SK-N-SH treated with all-trans-retinoic acid at 6 μM for 48 hours (cell line): ENCODE measurements at regions not wholly inside any gene's neighbourhood (a gene's known extent, or its start where the extent isn't known, plus 50 kb on each side); places are given as distances from the start of the nearest gene placed in this dataset.

Source experiments
- ARNTL ChIP-seq: fragments of 450-650 bp; formaldehyde crosslinking; IDR thresholded peaks from 2 replicates; pipeline ENCODE4 v1.5.0; 2020; ENCODE audit warnings: low read depth, mild to moderate bottlenecking, moderate library complexity, borderline replicate concordance
- CREB5 ChIP-seq: fragments of 250-450 bp; sonication (Bioruptor Pico); IDR thresholded peaks from 2 replicates; pipeline ENCODE4 v1.5.1; 2020; ENCODE audit warnings: low read depth, mild to moderate bottlenecking, moderate library complexity
- CSDC2 ChIP-seq: fragments of 250-450 bp; sonication (Bioruptor Pico); IDR thresholded peaks from 2 replicates; pipeline ENCODE4 v1.5.0; 2020; ENCODE audit warnings: mild to moderate bottlenecking, moderate library complexity
- GLIS3 ChIP-seq: fragments of 250-450 bp; sonication (Bioruptor Pico); IDR thresholded peaks from 2 replicates; pipeline ENCODE4 v1.5.0; 2020; ENCODE audit warnings: mild to moderate bottlenecking, moderate library complexity
- OSR1 ChIP-seq: fragments of 250-450 bp; sonication (Bioruptor Pico); IDR thresholded peaks from 2 replicates; pipeline ENCODE4 v1.8.0; 2022; ENCODE audit warnings: moderate library complexity, mild to moderate bottlenecking, inconsistent platforms
- PATZ1 ChIP-seq: fragments of 250-450 bp; sonication (Bioruptor Pico); IDR thresholded peaks from 2 replicates; pipeline ENCODE4 v1.8.0; 2020; ENCODE audit warnings: mild to moderate bottlenecking, moderate library complexity, borderline replicate concordance
- TCF4 ChIP-seq: fragments of 250-450 bp; sonication (Bioruptor Pico); IDR thresholded peaks from 2 replicates; pipeline ENCODE4 v1.8.0; 2021; ENCODE audit warnings: mild to moderate bottlenecking, moderate library complexity, borderline replicate concordance
- TSHZ2 ChIP-seq: fragments of 250-450 bp; sonication (Bioruptor Pico); IDR thresholded peaks from 2 replicates; pipeline ENCODE4 v1.5.0; 2020; ENCODE audit warnings: mild to moderate bottlenecking, moderate library complexity
- ZFP3 ChIP-seq: fragments of 250-450 bp; sonication (Bioruptor Pico); IDR thresholded peaks from 2 replicates; pipeline ENCODE4 v1.5.0; 2020; ENCODE audit warnings: mild to moderate bottlenecking, moderate library complexity
- ZNF70 ChIP-seq: fragments of 450-650 bp; formaldehyde crosslinking; IDR thresholded peaks from 2 replicates; pipeline ENCODE4 v1.5.0; 2020; ENCODE audit warnings: mild to moderate bottlenecking, moderate library complexity
- ZNF8 ChIP-seq: fragments of 450-650 bp; formaldehyde crosslinking; IDR thresholded peaks from 2 replicates; pipeline ENCODE4 v1.5.0; 2020; ENCODE audit warnings: mild to moderate bottlenecking, moderate library complexity

- no peak for TF ChIP-seq ARNTL
- TF ChIP-seq TSHZ2 (CRISPR knock-in tag), result no peak
- TF ChIP-seq TCF4, result no peak
- no peak for TF ChIP-seq CSDC2
- no peak for TF ChIP-seq CREB5 (CRISPR knock-in tag)
- TF ChIP-seq PATZ1 (CRISPR knock-in tag), result no peak
- TF ChIP-seq OSR1 (CRISPR knock-in tag), result no peak
- no peak for TF ChIP-seq ZFP3 (CRISPR knock-in tag)
- no peak for TF ChIP-seq GLIS3
- no peak for TF ChIP-seq ZNF8 (CRISPR knock-in tag)
- no peak for TF ChIP-seq ZNF70 (CRISPR knock-in tag)
Observed at GRCh38 chr10:130737621-130738020, 573.9 kb downstream of the TCERG1L start.
